Sigmoid colon (tissue), 6 donors: ENCODE measurements at regions not wholly inside any gene's neighbourhood (a gene's known extent, or its start where the extent isn't known, plus 50 kb on each side); places are given as distances from the start of the nearest gene placed in this dataset.

Experiments used
- DNase-seq: peaks from one replicate; pipeline ENCODE4 v3.0.0-alpha.2; 2019
- H3K27ac ChIP-seq, 4 donors: fragments of 200-600 bp; sonication (generic); one replicate each; pipeline ENCODE4 v1.5.1; 2016 to 2019; ENCODE audit warnings: mild to moderate bottlenecking in 1 of 4
- H3K27me3 ChIP-seq, 3 donors: fragments of 200-600 bp; sonication (generic); one replicate each; pipeline ENCODE4 v1.5.1; 2019; ENCODE audit warnings: mild to moderate bottlenecking in 1 of 3
- H3K36me3 ChIP-seq, 4 donors: fragments of 200-600 bp; sonication (generic); one replicate each; pipeline ENCODE4 v1.5.1; 2016 to 2019
- H3K4me1 ChIP-seq, 4 donors: fragments of 200-600 bp; sonication (generic); one replicate each; pipeline ENCODE4 v1.5.1; 2017 to 2019
- H3K4me3 ChIP-seq, 4 donors: fragments of 200-600 bp; sonication (generic); one replicate each; pipeline ENCODE4 v1.5.1; 2017 to 2019; ENCODE audit warnings: mild to moderate bottlenecking in 2 of 4, moderate library complexity in 1 of 4
- H3K9me3 ChIP-seq, 4 donors: fragments of 200-600 bp in 3 of 4; sonication (generic) in 3 of 4; one replicate each; pipeline versions ENCODE4 v1.5.1 to v1.6.1; 2013 to 2019
- CTCF ChIP-seq, 4 experiments: fragments of 450-650 bp in 3 of 4; fragments of 200-600 bp in 1 of 4; IDR thresholded peaks; one replicate each; pipeline ENCODE4 v1.5.1; 2016 to 2019; ENCODE audit warnings: antibody characterized with exemption in 4 of 4, mild to moderate bottlenecking in 3 of 4, moderate library complexity in 2 of 4
- EP300 ChIP-seq, 4 donors: sonication (generic); formaldehyde crosslinking; IDR thresholded peaks; one replicate each; pipeline ENCODE4 v1.6.1; 2017; ENCODE audit warnings: antibody characterized with exemption in 4 of 4
- POLR2A ChIP-seq, 2 donors: fragments of 450-650 bp; IDR thresholded peaks; one replicate each; pipeline ENCODE4 v1.6.1; 2016; ENCODE audit warnings: antibody characterized with exemption in 2 of 2, mild to moderate bottlenecking in 2 of 2, moderate library complexity in 2 of 2
- POLR2AphosphoS5 ChIP-seq, 4 donors: sonication (generic); formaldehyde crosslinking; IDR thresholded peaks; one replicate each; pipeline ENCODE4 v1.6.1; 2017; ENCODE audit warnings: antibody characterized with exemption in 4 of 4
- WGBS, 2 donors: extraction: QIAGEN DNeasy Blood & Tissue Kit; methylation state at CpG; one replicate each; pipeline ENCODE4 v1.1.7; 2013; 5-methylcytosine and 5-hydroxymethylcytosine counted together
- intact Hi-C: fragments of 100-400 bp; cut with DNase I; formaldehyde crosslinking; loops from one replicate; pipeline ENCODE4 v1.15.1; 2023
- donor health status: healthy with polysubstance abuse.
- donor health status: healthy.

DNA sequence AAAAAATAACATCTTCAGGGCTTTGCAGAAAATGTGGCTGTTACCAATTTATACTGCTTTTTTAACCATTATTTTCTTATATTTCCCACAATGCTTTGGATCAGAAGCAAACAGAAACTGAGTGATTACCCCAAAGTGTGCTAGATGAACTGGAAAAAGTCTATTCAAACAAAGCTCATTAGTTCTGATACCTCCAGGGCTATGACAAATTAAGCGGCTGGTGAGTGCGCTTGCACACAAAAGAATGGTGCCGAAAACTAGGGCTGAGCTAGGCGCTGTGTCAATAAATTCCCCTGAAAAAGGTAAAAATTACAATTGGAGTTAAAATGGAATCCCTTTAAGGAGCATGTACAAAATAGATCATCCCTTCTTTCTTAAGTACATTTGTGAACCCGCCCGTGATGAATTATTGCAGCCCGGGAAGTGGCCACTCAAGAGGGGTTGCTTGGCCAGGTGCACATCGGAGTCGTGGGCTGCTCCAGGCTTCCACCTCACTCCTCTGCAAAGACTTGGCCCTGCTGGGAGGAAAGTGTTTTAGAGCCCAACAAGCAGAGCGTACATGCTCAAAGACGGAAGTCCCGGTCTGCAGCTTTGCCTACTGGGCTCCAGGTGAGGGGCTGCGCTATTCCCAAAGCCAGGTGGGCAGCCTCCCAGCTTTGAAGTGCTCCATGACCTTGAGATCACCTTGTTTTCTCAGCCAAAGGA lies 164.0 kb upstream of the ZNF507 start:
- no peak overlapping the region for H3K4me3 ChIP-seq
- H3K4me1 ChIP-seq = no peaks in the 10 kb centered on the region
- H3K27me3 ChIP-seq = no peaks in the 10 kb centered on the region
- no peak for DNase-seq
- H3K36me3 ChIP-seq = no peaks in the 10 kb centered on the region
- intact Hi-C loops = no loop called here
- WGBS, 2 donors = 71 to 83% methylated on average over 13 of the region's 13 CpGs
- H3K9me3 ChIP-seq = no peaks in the 10 kb centered on the region
- H3K27ac ChIP-seq = no peak overlapping the region
- TF ChIP-seq POLR2AphosphoS5 (IDR thresholded peaks at IDR 0.05) (no peak), POLR2A (IDR thresholded peaks at IDR 0.05) (no peak), EP300 (IDR thresholded peaks at IDR 0.05) (no peak), CTCF (IDR thresholded peaks at IDR 0.05) (no peak)

DNA sequence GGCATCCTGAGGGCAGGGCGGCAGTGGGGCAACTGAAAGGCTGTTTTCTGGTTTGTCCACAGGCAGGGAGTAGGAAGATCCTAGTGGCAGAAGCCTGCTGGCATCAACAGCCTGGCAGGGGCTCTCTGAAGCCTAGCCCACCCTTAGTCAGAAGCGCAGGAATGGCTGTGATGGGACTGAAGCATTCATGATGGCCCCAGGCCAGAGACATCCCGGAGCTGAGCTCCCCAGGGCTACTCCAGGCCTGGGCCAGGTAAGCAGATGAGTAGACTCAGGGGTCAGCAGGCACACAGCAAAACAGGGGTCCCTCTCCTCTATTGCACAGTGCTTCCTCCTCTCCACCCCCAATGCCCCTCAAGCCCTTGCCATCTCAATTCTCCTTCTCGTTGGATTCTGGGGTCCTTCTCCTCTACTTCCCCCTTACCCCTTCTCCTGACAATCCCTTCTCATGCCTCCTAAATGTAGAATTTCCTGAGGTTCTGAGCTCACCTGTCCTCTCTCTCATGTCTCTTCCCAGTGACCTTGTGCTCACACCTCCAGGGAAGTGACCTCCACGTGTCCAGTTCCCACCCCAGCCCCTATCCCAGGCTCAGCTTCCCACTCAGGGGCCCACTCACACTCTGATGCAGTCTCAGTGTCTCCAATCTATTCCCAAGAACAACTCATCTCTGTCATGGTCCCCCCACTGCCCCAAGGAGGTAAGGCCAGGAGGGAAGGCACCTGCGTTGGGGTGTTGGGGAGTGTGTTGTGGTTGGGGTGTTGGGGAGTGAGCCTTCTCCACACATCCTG lies 158.7 kb upstream of the ZNF507 start:
- intact Hi-C loops = no loop called here
- 69 to 78% methylated on average over 6 of the region's 6 CpGs for WGBS, 2 donors
- no peak for DNase-seq

GRCh38 chr19:32188921-32189320 lies 156.5 kb upstream of the ZNF507 start:
- whole genome bisulfite sequencing, 2 donors = 54 to 56% methylated on average over 2 of the region's 2 CpGs
- no peak for DNase-seq
- intact Hi-C loops = no loop called here

More for the DNA sequence above, 158.7 kb upstream of the ZNF507 start:
- no peaks in the 10 kb centered on the region for H3K4me1 ChIP-seq
- H3K4me3 ChIP-seq = no peak overlapping the region
- no peaks in the 10 kb centered on the region for H3K9me3 ChIP-seq
- H3K27me3 ChIP-seq = no peaks in the 10 kb centered on the region
- no peaks in the 10 kb centered on the region for H3K36me3 ChIP-seq
- TF ChIP-seq CTCF (IDR thresholded peaks at IDR 0.05) (no peak), POLR2AphosphoS5 (IDR thresholded peaks at IDR 0.05) (no peak), POLR2A (IDR thresholded peaks at IDR 0.05) (no peak), EP300 (IDR thresholded peaks at IDR 0.05) (no peak)
- no peak overlapping the region for H3K27ac ChIP-seq

GRCh38 chr19:32189956-32190706 lies 155.3 kb upstream of the ZNF507 start:
- DNase-seq = no peak
- Histone ChIP-seq H3K4me3 (no peak overlapping the region), H3K27ac (no peak overlapping the region), H3K36me3 (no peaks in the 10 kb centered on the region), H3K4me1 (no peaks in the 10 kb centered on the region), H3K27me3 (no peaks in the 10 kb centered on the region), H3K9me3 (no peaks in the 10 kb centered on the region)
- no peak for TF ChIP-seq POLR2AphosphoS5 (IDR thresholded peaks at IDR 0.05)
- TF ChIP-seq EP300 (IDR thresholded peaks at IDR 0.05) = no peak
- no peak for TF ChIP-seq CTCF (IDR thresholded peaks at IDR 0.05)
- no peak for TF ChIP-seq POLR2A (IDR thresholded peaks at IDR 0.05)
- WGBS, 2 donors = 54 to 64% methylated on average over 6 of the region's 6 CpGs
- intact Hi-C loops = no loop called here

More at GRCh38 chr19:32188921-32189320, 156.5 kb upstream of the ZNF507 start:
- Histone ChIP-seq H3K4me1 (no peaks in the 10 kb centered on the region), H3K27ac (no peak overlapping the region), H3K36me3 (no peaks in the 10 kb centered on the region), H3K9me3 (no peaks in the 10 kb centered on the region), H3K4me3 (no peak overlapping the region), H3K27me3 (no peaks in the 10 kb centered on the region)
- TF ChIP-seq POLR2AphosphoS5 (IDR thresholded peaks at IDR 0.05) (no peak), CTCF (IDR thresholded peaks at IDR 0.05) (no peak), EP300 (IDR thresholded peaks at IDR 0.05) (no peak), POLR2A (IDR thresholded peaks at IDR 0.05) (no peak)
